WTC11 (cell line): ENCODE measurements at regions not wholly inside any gene's neighbourhood (a gene's known extent, or its start where the extent isn't known, plus 50 kb on each side); places are given as distances from the start of the nearest gene placed in this dataset.

Experiments used
- FOXP1 ChIP-seq: sonication (generic); formaldehyde crosslinking; IDR thresholded peaks from 2 replicates; pipeline ENCODE4 v1.8.0; 2022; ENCODE audit warnings: missing genetic modification reagents, mild to moderate bottlenecking, moderate library complexity, borderline replicate concordance
- MAX ChIP-seq: sonication (generic); formaldehyde crosslinking; IDR thresholded peaks from 2 replicates; pipeline ENCODE4 v1.8.0; 2022; ENCODE audit warnings: mild to moderate bottlenecking, missing genetic modification reagents
- TP53 ChIP-seq: sonication (generic); formaldehyde crosslinking; IDR thresholded peaks from 2 replicates; pipeline ENCODE4 v1.8.1; 2023; ENCODE audit warnings: mild to moderate bottlenecking, missing genetic modification reagents
- ZBTB43 ChIP-seq: sonication (generic); formaldehyde crosslinking; IDR thresholded peaks from 2 replicates; pipeline ENCODE4 v1.8.1; 2023; ENCODE audit warnings: mild to moderate bottlenecking, missing genetic modification reagents
- ZNF138 ChIP-seq: sonication (generic); formaldehyde crosslinking; conservative IDR thresholded peaks from 2 replicates; pipeline ENCODE4 v1.8.1; 2022; ENCODE audit warnings: mild to moderate bottlenecking, moderate library complexity, missing genetic modification reagents

- TF ChIP-seq ZNF138 = no peak
- no peak for TF ChIP-seq ZBTB43 (CRISPR knock-in tag)
- no peak for TF ChIP-seq TP53 (CRISPR knock-in tag)
- TF ChIP-seq FOXP1 (CRISPR knock-in tag) = no peak
- TF ChIP-seq MAX (CRISPR knock-in tag) = no peak
These were observed 843.1 kb downstream of the KCNT2 start for GRCh38 chr1:195765099-195765498.
